Jurkat, Clone E6-1 (cell line): ENCODE measurements at regions not wholly inside any gene's neighbourhood (a gene's known extent, or its start where the extent isn't known, plus 50 kb on each side); places are given as distances from the start of the nearest gene placed in this dataset.
"Not testable (repeated sequence)": the region's sequence is repeated elsewhere in the genome, so short reads cannot be mapped to it uniquely, and the experiment has no call there.

Experiments
- DNase-seq: peaks from one replicate; pipeline ENCODE4 v3.0.0-alpha.2; 2011; ENCODE audit warnings: low read depth, low spot score
- H3K4me3 ChIP-seq: 2 replicates; pipeline ENCODE4 v1.5.1; 2011; ENCODE audit warnings: mild to moderate bottlenecking, low read length, control low read depth, moderate library complexity

DNA sequence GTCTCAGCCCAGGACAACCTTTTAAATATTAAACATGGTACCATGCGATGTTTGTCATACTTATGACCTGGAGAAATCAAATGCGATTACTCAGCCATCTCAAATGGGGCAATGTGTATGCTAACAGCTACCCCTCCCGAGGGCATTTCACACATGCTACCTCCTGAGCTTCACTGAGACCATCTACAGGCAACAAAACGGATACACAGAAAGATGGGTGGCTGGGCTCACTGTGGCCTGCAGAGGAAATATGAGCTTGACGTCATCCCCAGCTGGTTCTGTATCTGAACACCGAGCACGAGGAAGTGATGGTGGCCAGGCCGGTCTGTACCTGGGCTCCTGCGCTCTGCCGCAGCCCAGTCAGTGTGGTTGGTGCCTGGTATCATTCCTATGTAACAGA lies 374.3 kb downstream of the RPS24 start:
- no peak overlapping the region for H3K4me3 ChIP-seq
- no peak for DNase-seq

DNA sequence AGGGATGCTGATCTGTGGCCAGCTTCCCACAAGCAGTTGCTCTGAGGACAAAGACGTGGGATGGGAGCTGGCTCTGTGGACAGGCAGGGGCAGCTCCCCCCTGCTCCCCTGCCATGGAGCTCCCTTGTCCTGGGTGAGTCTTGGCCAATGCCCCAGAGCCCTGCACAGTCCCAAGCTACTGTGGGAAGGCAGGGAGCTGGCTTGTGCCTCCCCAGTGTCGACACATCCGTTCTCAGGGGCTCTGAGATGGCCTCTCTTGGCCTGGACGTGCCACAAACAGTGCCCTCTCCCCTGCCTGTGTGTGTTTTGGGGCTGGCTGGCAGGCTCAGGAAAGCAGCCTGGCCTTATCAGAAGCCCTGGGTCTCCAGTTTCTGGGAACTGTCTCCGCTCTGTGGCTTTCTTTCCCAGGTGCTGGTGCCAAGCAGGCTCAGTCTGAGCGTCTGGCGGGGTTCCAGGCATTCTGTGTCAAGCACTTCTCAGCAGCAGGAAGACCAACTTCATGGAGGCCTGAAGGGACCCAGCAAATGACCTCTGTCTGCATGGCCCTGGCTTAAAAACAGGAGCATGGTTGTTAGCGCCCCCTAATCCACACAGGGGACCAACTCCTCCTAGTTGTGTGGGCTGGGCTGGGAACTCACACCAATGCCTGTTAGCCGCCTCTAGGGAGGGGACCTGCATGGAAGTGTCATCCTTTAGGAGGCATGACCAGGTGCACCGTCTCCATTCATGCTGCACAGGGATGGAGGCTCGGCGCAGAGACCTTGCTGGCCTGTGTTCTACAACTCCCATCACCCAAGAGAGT lies 375.2 kb downstream of the RPS24 start:
- DNase-seq: no peak

DNA sequence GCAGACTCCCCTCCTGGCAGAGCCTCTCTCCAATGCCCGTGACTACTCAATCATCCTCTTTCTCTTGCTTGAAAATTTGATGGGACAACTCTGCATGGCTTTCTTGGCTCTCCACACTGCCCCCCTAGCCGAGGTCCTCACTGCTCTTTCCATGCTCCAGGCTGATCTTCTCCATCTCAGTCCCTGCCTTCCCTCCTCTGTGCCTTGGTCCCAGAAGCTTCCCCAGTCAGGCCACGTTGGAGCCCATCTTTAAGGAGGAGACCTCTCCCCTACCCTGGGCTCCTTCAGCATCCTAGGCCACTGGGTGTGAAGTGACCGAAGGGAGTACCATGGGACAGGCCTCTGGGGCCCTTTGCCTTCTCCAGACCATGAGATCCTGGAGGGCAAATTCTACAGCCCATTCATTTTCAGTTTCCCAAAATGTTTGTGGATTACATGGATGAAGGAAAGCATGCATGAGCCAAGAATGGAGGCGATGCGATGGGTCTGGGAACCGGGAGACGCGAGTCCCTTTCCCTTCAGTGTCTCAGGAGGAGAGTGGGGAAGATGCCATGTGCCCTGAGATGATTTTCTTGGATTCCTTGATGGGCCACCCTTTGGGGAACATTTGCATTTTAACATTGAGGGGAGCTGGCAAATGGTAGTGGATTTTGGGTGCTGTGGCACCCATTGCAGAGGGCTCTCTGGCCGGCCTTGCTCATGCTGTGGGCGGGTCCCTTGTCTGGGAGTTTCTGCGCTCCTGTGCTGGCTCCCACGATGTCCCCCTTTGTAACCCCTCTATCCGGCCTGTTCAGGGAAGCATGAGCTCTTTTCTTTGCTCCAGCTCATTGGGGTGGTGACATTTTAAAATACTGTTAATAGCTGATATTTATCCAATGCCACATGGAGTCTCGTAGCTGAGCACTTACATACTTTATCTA lies 376.6 kb downstream of the RPS24 start:
- DNase-seq: no peak
- H3K4me3 ChIP-seq: no peak overlapping the region

More for the DNA sequence above, 375.2 kb downstream of the RPS24 start:
- H3K4me3 ChIP-seq: no peak overlapping the region

DNA sequence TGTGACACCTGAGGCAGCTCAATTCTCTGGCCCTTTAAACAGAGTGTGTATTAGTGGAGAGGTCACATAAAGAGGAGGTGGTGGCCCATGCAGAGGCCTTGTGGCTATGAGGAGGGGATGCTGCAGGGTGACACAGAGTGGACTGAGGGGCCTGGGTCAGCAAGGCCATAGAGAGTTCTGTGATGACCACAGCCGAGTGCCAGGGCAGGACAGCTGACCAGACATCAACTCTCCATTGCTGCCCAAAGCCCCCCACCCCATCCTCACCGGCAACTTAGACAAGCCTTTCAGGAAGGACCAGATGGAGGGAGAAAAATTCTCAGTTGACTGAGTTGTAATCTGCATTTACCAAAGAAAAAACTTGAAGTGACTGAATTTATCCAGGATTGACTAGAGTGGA lies 378.1 kb downstream of the RPS24 start:
- DNase-seq: no peak

GRCh38 chr10:78412605-78413004 lies 378.9 kb downstream of the RPS24 start:
- DNase-seq: no peak

More for the DNA sequence above, 378.1 kb downstream of the RPS24 start:
- H3K4me3 ChIP-seq: no peak overlapping the region

DNA sequence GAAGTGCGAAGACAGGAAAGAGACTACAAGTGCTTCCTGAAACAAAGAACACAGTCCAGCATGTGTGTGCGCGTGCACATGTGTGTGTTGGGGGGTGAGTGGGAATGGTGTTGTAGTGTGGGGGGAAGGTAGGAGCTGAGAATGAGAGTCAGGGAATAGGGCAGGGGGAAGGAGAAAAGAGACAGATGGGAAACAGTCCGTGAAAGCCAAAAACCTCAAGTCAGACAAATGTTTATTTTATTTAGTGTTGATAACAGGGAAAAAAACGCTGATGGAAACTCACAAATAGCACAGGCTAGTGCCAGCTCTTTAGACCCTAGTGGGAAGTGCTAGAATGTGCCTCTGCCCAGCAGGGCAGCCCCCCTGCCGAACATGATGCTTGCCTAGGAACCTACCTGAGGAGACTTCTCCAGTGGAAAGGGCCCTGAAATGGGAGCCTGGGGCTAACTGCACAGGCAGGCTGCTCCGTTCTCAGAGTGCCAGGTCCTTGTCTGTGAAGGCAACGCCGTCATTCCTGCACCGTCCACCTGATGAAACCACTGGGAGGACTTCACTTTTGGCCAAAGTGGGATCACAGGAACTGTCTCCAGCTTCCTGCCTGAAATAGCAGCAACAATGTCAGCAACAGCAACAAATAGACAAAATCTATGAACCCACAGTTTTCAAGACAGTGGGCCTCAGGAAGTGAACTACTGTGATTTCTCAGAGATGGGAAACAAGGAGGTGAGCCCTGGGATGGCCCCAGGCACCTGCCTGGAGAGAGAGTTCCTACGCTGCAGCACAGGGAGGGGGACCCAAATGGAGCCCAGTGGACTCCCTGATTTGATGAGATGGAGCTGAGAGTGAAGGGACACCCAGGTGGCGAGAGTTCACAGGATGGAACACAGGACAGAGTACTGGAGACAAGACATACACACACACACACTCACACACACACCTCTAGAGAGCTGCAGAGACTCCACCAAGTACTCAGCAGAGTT lies 379.7 kb downstream of the RPS24 start:
- DNase-seq: no peak
- H3K4me3 ChIP-seq: no peak overlapping the region

More at GRCh38 chr10:78412605-78413004, 378.9 kb downstream of the RPS24 start:
- no peak overlapping the region for H3K4me3 ChIP-seq

- no peak for DNase-seq
- no peak overlapping the region for H3K4me3 ChIP-seq
Measured at GRCh38 chr10:78414380-78414779, 380.7 kb downstream of the RPS24 start.

DNA sequence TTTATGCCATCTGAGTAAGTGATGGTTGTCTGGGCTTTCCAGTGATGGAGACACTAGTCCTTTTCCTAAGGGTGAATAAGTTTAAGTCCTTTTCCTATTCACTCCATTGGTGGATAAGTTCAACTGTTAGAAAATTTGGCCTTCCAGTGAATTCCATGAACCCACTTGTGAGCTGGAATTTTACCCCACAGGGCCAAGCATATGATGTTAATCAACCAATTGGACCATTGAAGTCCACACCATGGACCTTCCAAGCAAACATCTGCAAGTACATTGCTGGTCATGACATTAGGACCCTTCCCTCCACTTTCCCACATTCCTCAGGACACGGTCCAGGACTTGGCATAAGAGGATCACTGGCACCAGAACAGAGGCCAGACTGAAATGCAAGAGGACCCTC lies 381.4 kb downstream of the RPS24 start:
- DNase-seq: no peak
- H3K4me3 ChIP-seq: no peak overlapping the region

DNA sequence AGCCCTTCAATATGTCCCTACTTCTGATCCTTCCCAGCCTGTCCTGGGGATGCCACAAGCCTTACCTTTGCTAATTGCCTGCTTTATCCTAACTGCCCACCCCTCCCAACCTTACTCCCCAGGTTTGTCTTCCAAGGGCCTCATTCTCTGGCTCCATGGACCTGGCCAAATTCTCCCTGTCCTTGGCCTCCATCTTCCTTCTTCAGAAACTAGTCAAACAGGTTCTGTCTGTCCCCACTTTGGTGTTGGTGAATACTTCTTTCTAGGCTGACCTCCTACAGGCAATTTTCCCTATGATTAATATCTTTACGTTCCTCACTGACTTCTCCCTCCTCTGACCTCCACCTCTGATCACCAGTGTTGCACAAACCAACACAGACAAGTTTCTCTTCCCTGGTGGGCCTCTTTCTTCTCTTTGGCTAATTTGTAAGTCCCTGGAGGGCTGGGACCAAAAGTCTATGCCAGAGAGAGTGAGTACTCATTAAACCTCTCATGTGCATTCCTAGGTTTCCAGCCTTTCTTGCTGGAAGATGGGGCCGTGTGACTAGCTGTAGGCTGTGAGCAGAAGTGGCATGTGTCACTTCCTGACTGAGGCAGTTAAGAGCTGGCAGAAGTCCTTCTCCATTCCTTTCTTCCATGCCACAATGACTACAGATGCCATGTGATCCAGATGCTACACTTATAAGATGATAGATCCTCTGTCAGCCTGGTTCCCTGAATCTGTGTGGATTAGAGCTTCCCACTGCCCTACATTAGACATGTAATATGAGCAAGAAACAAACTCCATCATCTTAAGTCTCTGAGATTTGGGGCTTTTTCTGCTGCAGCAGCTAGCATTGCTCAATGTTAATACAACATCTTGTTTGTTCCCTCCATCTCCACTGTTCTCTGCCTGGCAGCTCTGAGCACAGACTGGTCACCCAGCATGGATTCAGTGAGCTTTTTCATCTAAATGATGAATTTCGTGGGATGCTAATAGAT lies 382.7 kb downstream of the RPS24 start:
- DNase-seq: no peak

DNA sequence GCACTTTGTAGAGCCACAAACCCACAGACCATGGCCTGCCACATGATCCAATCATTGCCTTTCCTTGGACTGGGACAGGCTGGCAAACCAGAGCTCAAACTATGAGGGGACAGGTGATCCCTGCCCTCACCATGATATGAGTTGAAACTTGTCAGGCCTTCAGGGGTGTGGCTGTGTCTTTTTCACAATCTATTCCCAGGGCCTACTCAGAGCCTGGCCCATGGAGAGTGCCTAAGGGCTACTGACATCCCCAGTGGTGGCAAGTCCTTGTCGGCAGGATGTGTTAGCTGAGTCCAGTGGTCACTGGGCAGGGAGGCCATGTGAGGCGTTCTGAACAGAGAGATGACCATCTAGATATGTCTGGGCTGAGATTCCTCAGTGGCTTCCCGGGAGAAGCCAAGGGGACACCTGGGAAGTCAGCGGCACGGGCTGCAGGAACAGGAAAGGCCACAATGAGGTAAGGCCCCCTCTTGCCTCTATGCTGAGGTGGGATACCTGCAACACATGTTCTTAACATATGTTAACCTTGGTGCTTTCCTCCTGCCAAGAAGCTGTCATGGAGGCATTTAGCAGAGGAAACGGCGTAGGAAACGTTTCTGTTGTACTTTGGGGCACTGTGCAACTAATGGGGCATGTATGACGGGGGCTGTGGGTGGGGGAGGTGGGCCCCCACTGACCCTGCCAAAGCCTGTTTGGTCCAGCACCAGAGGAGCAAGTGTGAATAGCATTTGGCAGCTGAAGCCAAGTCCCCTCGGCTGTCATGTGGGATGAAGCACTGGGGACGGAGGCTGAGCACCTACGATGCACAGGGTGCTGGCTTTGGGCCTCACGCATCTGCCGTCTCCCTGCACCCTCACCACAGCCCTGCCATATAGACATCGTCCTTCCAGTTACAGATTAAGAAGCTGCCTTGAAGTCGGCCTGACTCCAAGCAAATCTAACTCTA lies 384.0 kb downstream of the RPS24 start:
- no peak for DNase-seq
- no peak overlapping the region for H3K4me3 ChIP-seq

More for the DNA sequence above, 382.7 kb downstream of the RPS24 start:
- no peak overlapping the region for H3K4me3 ChIP-seq

DNA sequence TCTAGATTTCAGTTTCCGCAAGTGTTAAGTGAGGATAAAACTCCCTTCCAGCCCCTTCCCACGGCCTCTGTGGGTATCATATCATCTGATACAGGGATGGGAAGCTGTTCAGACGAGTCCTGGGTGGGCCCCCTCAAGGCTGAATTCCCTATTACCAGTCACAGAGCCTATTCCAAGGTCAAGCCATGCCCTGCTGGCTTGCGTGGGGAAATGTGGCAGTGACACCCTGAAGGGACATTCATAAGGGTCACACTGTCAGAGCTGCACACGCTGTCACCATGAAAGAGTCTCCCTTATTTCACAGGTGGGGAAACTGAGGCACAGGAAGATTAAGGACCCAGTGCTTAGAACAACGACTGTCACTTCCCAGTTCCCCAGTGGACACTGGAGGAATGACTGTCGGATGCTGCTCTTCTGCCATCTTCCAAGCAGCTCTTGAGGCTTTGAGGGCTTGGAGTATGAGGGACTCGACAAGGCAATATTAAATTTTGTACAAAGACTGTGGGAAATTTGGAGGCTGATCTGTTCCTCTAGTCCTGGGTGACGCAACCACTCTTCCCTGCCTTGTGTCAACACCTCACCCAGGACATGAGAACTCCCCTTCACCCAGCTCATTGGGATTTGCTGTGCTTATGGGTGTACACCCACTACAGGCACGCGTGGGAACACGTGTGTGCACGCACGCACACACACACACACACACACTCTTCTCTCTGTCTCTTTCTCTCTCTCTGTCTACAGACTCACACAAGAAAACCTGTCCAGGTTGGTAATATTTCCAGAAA lies 386.0 kb downstream of the RPS24 start:
- no peak overlapping the region for H3K4me3 ChIP-seq
- DNase-seq: no peak

GRCh38 chr10:78420946-78421735 lies 387.5 kb downstream of the RPS24 start:
- H3K4me3 ChIP-seq: no peak overlapping the region
- no peak for DNase-seq

DNA sequence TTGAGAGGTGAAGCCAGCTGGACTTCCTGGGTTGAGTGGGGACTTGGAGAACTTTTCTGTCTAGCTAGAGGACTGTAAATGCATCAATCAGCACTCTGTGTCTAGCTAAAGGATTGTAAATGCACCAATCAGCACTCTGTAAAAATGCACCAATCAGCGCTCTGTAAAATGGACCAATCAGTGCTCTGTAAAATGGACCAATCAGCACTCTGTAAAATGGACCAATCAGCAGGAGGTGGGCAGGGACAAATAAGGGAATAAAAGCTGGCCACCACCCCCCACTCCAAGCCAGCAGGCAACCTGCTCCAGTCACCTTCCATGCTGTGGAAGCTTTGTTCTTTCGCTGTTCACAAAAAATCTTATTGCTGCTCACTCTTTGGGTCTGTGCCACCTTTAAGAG lies 390.4 kb downstream of the RPS24 start:
- H3K4me3 ChIP-seq, DNase-seq: not testable (repeated sequence)

- peak; percentile 11 for DNase-seq
- no peak overlapping the region for H3K4me3 ChIP-seq
Measured at GRCh38 chr10:78424723-78425122, 391.1 kb downstream of the RPS24 start.

GRCh38 chr10:78426181-78426580 lies 392.5 kb downstream of the RPS24 start:
- no peak for DNase-seq
- H3K4me3 ChIP-seq: no peak overlapping the region
